OCI-LY7 (cell line): ENCODE measurements at regions not wholly inside any gene's neighbourhood (a gene's known extent, or its start where the extent isn't known, plus 50 kb on each side); places are given as distances from the start of the nearest gene placed in this dataset.
A peak's percentile ranks its signal among the peaks of the same experiment; 100 is the strongest.

Experiments
- BruUV-seq: library from RNA; stranded (reverse); fragments of 400-500 nt; replicated peaks from 2 replicates; lab custom pipeline; 2021; lab: Mats Ljungman, UMichigan
- CTCF ChIA-PET: fragments of 300-600 bp; sonication (Branson Sonifier 250); formaldehyde crosslinking; loops from one replicate; lab custom pipeline; 2022; ENCODE audit warnings: antibody characterized with exemption; ENCODE audit not compliant: unreplicated experiment; lab: Charles Lee
- POLR2A ChIA-PET: fragments of 300-600 bp; sonication (Branson Sonifier 250); formaldehyde crosslinking; loops from one replicate; lab custom pipeline; 2022; ENCODE audit warnings: antibody characterized with exemption; lab: Charles Lee
- DNase-seq: peaks from one replicate; pipeline ENCODE4 v3.0.0-alpha.2; 2015; ENCODE audit warnings: low spot score
- H2AFZ ChIP-seq: fragments of 200-600 bp; sonication (generic), shearing (Covaris generic); 2 replicates; pipeline ENCODE4 v1.6.1; 2014; ENCODE audit warnings: mild to moderate bottlenecking, antibody characterized with exemption, low read length, moderate library complexity
- H3K27ac ChIP-seq: fragments of 200-600 bp; sonication (generic); 2 replicates; pipeline ENCODE4 v1.5.1; 2014; ENCODE audit warnings: mixed run types, low read depth, mild to moderate bottlenecking, moderate library complexity, low read length, inconsistent platforms; ENCODE audit not compliant: poor library complexity, severe bottlenecking
- H3K36me3 ChIP-seq: fragments of 200-600 bp; sonication (generic); 2 replicates; pipeline ENCODE4 v1.6.1; 2014; ENCODE audit warnings: mild to moderate bottlenecking, antibody characterized with exemption, low read length, moderate library complexity, mixed read lengths; ENCODE audit not compliant: insufficient read depth
- H3K4me1 ChIP-seq: fragments of 200-600 bp; sonication (generic); 2 replicates; pipeline ENCODE4 v1.5.1; 2014; ENCODE audit warnings: mild to moderate bottlenecking, low read length; ENCODE audit not compliant: insufficient read depth, poor library complexity, severe bottlenecking
- H3K4me2 ChIP-seq: fragments of 200-600 bp; sonication (generic); 2 replicates; pipeline ENCODE4 v1.6.1; 2014; ENCODE audit warnings: mild to moderate bottlenecking, low read length
- H3K4me3 ChIP-seq: fragments of 200-600 bp; sonication (generic); 2 replicates; pipeline ENCODE4 v1.5.1; 2014; ENCODE audit warnings: mild to moderate bottlenecking, low read depth, low read length; ENCODE audit not compliant: poor library complexity, severe bottlenecking
- H3K79me2 ChIP-seq: fragments of 200-600 bp; sonication (generic); 2 replicates; pipeline ENCODE4 v1.6.1; 2016; ENCODE audit warnings: low read depth, mild to moderate bottlenecking, low read length, moderate library complexity, mixed read lengths; ENCODE audit not compliant: insufficient read depth
- H3K9me2 ChIP-seq: fragments of 200-600 bp; sonication (generic); 2 replicates; pipeline ENCODE4 v1.6.1; 2016; ENCODE audit warnings: mild to moderate bottlenecking, low read length, mixed read lengths; ENCODE audit not compliant: insufficient read depth
- H3K9me3 ChIP-seq: fragments of 200-600 bp; sonication (generic); 2 replicates; pipeline ENCODE4 v1.6.1; 2014; ENCODE audit warnings: mild to moderate bottlenecking, mixed run types, low read length, mixed read lengths
- H4K20me1 ChIP-seq: fragments of 200-600 bp; sonication (generic); 2 replicates; pipeline ENCODE4 v1.6.1; 2014; ENCODE audit warnings: mild to moderate bottlenecking, antibody characterized with exemption, low read length, moderate library complexity, mixed read lengths; ENCODE audit not compliant: insufficient read depth
- EZH2phosphoT487 ChIP-seq: fragments of 200-600 bp; sonication (generic); IDR thresholded peaks from 2 replicates; pipeline ENCODE4 v1.6.1; 2018; ENCODE audit warnings: low read depth, borderline replicate concordance, mild to moderate bottlenecking, mixed run types, antibody characterized with exemption, low read length, moderate library complexity, mixed read lengths
- intact Hi-C: fragments of 100-400 bp; cut with micrococcal nuclease; formaldehyde crosslinking; loops from one replicate; pipeline ENCODE4 v1.10.0; 2022; ENCODE audit not compliant: unreplicated experiment
- TF ChIP-seq, protein P1 (sequence below): fragments of 200-600 bp; sonication (generic); conservative IDR thresholded peaks from 2 replicates; pipeline ENCODE4 v1.5.1; 2014; ENCODE audit warnings: mild to moderate bottlenecking, antibody characterized with exemption, low read length, moderate library complexity, mixed read lengths

DNA sequence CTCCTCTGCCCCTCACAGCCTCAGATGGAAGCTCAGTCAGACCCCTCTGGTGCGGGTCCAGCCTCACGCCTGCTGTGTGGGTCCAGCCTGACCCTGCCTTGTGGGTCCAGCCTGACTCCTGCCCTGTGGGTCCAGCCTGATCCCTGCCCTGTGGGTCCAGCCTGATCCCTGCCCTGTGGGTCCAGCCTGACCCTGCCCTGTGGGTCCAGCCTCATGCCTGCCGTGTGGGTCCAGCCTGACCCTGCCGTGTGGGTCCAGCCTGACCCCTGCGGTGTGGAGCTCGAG is 445.3 kb downstream of the BRD1 start:
- no TSS peak for BruUV-seq
- no peaks in the 10 kb centered on the region for H3K79me2 ChIP-seq
- no peak overlapping the region for H3K4me3 ChIP-seq
- no peaks in the 10 kb centered on the region for H3K9me2 ChIP-seq
- H3K4me1 ChIP-seq, result peaks cover 54% of the 10 kb centered on the region
- H3K36me3 ChIP-seq, result peaks cover 31% of the 10 kb centered on the region
- no peaks in the 10 kb centered on the region for H4K20me1 ChIP-seq
- H3K4me2 ChIP-seq, result peak overlapping the region; percentile 49; the same call in 1 of the 2 replicates
- 0 out of 2 replicates have a peak overlapping the region, but pooled peaks have one; percentile 5 for H2AFZ ChIP-seq
- no peak for TF ChIP-seq EZH2phosphoT487
- TF ChIP-seq, protein P1, sequence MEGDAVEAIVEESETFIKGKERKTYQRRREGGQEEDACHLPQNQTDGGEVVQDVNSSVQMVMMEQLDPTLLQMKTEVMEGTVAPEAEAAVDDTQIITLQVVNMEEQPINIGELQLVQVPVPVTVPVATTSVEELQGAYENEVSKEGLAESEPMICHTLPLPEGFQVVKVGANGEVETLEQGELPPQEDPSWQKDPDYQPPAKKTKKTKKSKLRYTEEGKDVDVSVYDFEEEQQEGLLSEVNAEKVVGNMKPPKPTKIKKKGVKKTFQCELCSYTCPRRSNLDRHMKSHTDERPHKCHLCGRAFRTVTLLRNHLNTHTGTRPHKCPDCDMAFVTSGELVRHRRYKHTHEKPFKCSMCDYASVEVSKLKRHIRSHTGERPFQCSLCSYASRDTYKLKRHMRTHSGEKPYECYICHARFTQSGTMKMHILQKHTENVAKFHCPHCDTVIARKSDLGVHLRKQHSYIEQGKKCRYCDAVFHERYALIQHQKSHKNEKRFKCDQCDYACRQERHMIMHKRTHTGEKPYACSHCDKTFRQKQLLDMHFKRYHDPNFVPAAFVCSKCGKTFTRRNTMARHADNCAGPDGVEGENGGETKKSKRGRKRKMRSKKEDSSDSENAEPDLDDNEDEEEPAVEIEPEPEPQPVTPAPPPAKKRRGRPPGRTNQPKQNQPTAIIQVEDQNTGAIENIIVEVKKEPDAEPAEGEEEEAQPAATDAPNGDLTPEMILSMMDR, result no peak
- CTCF ChIA-PET, result no interaction called here
- POLR2A ChIA-PET, result no interaction called here
- DNase-seq, result no peak
- H3K9me3 ChIP-seq, result peaks cover 48% of the 10 kb centered on the region
- H3K27ac ChIP-seq, result peak overlapping the region; percentile 100
- intact Hi-C loops, result no loop called here

DNA sequence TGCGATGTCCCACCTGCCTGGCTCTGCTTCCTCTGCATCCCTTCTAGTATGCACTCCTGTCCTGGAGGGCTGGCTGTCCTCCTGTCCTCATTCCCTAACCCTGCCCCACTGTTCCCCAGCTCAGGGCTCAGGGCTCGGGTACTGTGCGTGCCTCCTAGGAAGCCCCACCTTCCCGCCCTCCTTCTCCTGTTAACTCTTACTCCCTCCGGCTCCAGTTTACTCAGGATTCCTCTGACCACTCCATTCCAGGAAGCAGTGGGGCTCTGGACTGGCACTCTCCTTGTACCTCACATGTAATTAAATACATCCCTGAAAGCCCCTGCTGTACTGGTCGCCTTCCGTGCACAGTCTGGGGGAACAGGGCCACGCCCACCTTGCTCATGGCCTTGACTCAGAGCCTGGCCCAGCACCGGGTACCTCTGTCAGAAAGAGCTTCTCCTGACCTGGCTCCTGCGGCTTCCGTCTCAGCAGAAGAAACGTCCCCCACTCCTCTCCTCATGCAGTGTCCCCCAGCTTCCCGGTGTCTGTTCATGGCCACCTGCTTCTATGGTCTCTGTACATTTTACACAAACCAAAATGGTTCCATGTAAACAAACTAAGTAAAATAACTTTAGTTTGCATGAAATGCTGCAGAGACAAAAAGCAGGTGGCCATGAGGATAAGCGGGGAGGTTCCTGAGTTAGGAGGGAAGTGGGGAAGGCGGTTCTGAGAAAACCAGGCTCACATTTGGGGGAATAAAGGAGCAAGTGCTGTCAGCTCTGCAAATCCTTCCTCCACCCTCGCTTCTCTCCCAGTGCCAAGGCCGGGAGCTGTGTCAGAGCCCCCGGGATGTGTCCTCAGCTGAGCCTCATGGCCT is 445.9 kb downstream of the BRD1 start:
- peak overlapping the region; percentile 100 for H3K27ac ChIP-seq
- H3K4me3 ChIP-seq, result peak overlapping the region; percentile 18
- ChIA-PET CTCF (no interaction called here), POLR2A (interaction anchor here (2.1 kb wide), 1 partner anchor 23 kb away, joined by 10 read pairs; no protein-coding TSS in a partner anchor)
- peaks cover 53% of the 10 kb centered on the region for H3K9me3 ChIP-seq
- H3K4me2 ChIP-seq, result peak overlapping the region; percentile 49
- 0 out of 2 replicates have a peak overlapping the region, but pooled peaks have one; percentile 5 for H2AFZ ChIP-seq
- no peaks in the 10 kb centered on the region for H3K9me2 ChIP-seq
- intact Hi-C loops, result loop anchor here (2.0 kb wide), 1 partner anchor 31 kb away; no protein-coding TSS in a partner anchor
- H3K36me3 ChIP-seq, result peaks cover 36% of the 10 kb centered on the region
- no peaks in the 10 kb centered on the region for H3K79me2 ChIP-seq
- TF ChIP-seq, protein P1, result no peak
- TF ChIP-seq EZH2phosphoT487, result no peak
- BruUV-seq, result no TSS peak
- DNase-seq, result no peak
- H4K20me1 ChIP-seq, result no peaks in the 10 kb centered on the region
- peaks cover 54% of the 10 kb centered on the region for H3K4me1 ChIP-seq

DNA sequence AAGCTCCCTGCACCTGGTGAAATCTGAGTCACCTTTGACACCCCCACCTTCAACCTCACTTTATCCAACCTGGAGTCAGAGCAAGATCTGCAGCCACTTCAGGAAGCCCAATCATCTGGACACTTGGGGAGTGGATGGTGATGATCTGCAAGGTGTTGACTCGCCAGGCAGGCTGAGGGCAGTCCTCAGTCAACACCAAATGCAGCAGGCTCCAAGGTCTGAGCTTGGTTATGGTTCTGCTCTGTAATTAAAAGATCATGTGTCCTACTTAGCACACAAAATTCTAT is 446.9 kb downstream of the BRD1 start:
- H3K4me2 ChIP-seq, result peak overlapping the region; percentile 49
- peak overlapping the region; percentile 100 for H3K27ac ChIP-seq
- no peaks in the 10 kb centered on the region for H3K79me2 ChIP-seq
- no peak overlapping the region for H2AFZ ChIP-seq
- ChIA-PET POLR2A (interaction anchor here (1.0 to 2.1 kb wide), 4 partner anchors 20 to 28 kb away, joined by 3 to 10 read pairs (median 6); no protein-coding TSS in a partner anchor), CTCF (interaction anchor here (0.6 kb wide), 1 partner anchor 56 kb away, joined by 3 read pairs; no protein-coding TSS in a partner anchor)
- H3K4me3 ChIP-seq, result peak overlapping the region; percentile 18
- no TSS peak for BruUV-seq
- no peak for TF ChIP-seq EZH2phosphoT487
- TF ChIP-seq, protein P1, result no peak
- no peak for DNase-seq
- H3K9me3 ChIP-seq, result peaks cover 60% of the 10 kb centered on the region
- intact Hi-C loops, result loop anchor here (1.0 to 2.0 kb wide), 2 partner anchors 20 to 30 kb away; no protein-coding TSS in a partner anchor
- peaks cover 58% of the 10 kb centered on the region for H3K4me1 ChIP-seq
- H3K36me3 ChIP-seq, result peaks cover 36% of the 10 kb centered on the region
- H4K20me1 ChIP-seq, result no peaks in the 10 kb centered on the region
- no peaks in the 10 kb centered on the region for H3K9me2 ChIP-seq
